SJCRH30 (cell line): ENCODE measurements at regions not wholly inside any gene's neighbourhood (a gene's known extent, or its start where the extent isn't known, plus 50 kb on each side); places are given as distances from the start of the nearest gene placed in this dataset.
"Not testable (repeated sequence)": the region's sequence is repeated elsewhere in the genome, so short reads cannot be mapped to it uniquely, and the experiment has no call there.

Source experiments
- DNase-seq, 2 experiments: peaks; one replicate each; pipeline ENCODE4 v3.0.0-alpha.2; 2015 to 2020
- H3K27ac ChIP-seq: fragments of 250-450 bp; sonication (Bioruptor Pico); 2 replicates; pipeline ENCODE4 v1.5.1; 2020; ENCODE audit warnings: mild to moderate bottlenecking, moderate library complexity
- H3K27me3 ChIP-seq: fragments of 250-450 bp; sonication (Bioruptor Pico); 2 replicates; pipeline ENCODE4 v1.5.1; 2020; ENCODE audit warnings: mild to moderate bottlenecking, moderate library complexity
- H3K36me3 ChIP-seq: fragments of 250-450 bp; sonication (Bioruptor Pico); 2 replicates; pipeline ENCODE4 v1.5.1; 2020; ENCODE audit warnings: mild to moderate bottlenecking, moderate library complexity
- H3K4me1 ChIP-seq: fragments of 250-450 bp; sonication (Bioruptor Pico); 2 replicates; pipeline ENCODE4 v1.5.1; 2020; ENCODE audit warnings: mild to moderate bottlenecking, moderate library complexity
- H3K4me3 ChIP-seq: fragments of 250-450 bp; sonication (Bioruptor Pico); 2 replicates; pipeline ENCODE4 v1.5.1; 2020; ENCODE audit warnings: mild to moderate bottlenecking, moderate library complexity
- H3K9me3 ChIP-seq: fragments of 250-450 bp; sonication (Bioruptor Pico); replicated peaks from 2 replicates; pipeline ENCODE4 v1.5.1; 2020; ENCODE audit warnings: mild to moderate bottlenecking, moderate library complexity

GRCh38 chr1:221878134-221878533 is 136.2 kb upstream of the DUSP10 start:
- H3K4me3 ChIP-seq = no peak overlapping the region
- no peaks in the 10 kb centered on the region; the same call in 1 of the 2 replicates for H3K27me3 ChIP-seq
- no peaks in the 10 kb centered on the region for H3K9me3 ChIP-seq
- no peak overlapping the region for H3K27ac ChIP-seq
- no peaks in the 10 kb centered on the region for H3K36me3 ChIP-seq
- no peaks in the 10 kb centered on the region for H3K4me1 ChIP-seq
- DNase-seq = no peak

GRCh38 chr1:221877311-221877710 is 135.4 kb upstream of the DUSP10 start:
- DNase-seq = no peak
- Histone ChIP-seq H3K4me1 (no peaks in the 10 kb centered on the region), H3K36me3 (no peaks in the 10 kb centered on the region), H3K9me3 (no peaks in the 10 kb centered on the region), H3K27me3 (no peaks in the 10 kb centered on the region; the same call in 1 of the 2 replicates), H3K27ac (no peak overlapping the region), H3K4me3 (no peak overlapping the region)

DNA sequence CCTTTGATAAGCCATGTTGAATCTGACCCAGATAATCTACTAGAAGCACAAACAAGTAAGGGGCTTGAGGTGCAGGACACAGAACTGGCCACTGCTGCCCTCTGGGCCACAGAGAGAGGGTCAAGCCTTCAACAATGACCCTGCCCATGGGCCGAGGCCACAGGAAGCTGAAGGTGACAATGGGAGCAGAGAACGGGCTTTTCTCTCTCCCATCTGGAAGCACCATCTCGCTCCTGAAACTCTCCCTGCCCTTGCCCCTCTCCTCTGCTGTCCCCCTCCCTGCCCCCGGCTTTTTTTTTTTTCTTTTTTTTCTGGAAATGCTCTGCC is 133.1 kb upstream of the DUSP10 start:
- Histone ChIP-seq H3K36me3 (no peaks in the 10 kb centered on the region), H3K27me3 (no peaks in the 10 kb centered on the region; the same call in none of the 2 replicates), H3K9me3 (no peaks in the 10 kb centered on the region), H3K27ac (no peak overlapping the region), H3K4me3 (no peak overlapping the region), H3K4me1 (no peaks in the 10 kb centered on the region)
- DNase-seq = no peak

GRCh38 chr1:221874285-221875003 is 132.6 kb upstream of the DUSP10 start:
- Histone ChIP-seq H3K27ac (no peak overlapping the region), H3K27me3 (no peaks in the 10 kb centered on the region; the same call in none of the 2 replicates), H3K36me3 (no peaks in the 10 kb centered on the region), H3K4me1 (no peaks in the 10 kb centered on the region), H3K4me3 (no peak overlapping the region), H3K9me3 (no peaks in the 10 kb centered on the region)
- no peak for DNase-seq

- Histone ChIP-seq H3K9me3 (no peaks in the 10 kb centered on the region), H3K27me3 (no peaks in the 10 kb centered on the region; the same call in none of the 2 replicates), H3K4me3 (no peak overlapping the region), H3K4me1 (no peaks in the 10 kb centered on the region; the same call in 1 of the 2 replicates), H3K36me3 (no peaks in the 10 kb centered on the region), H3K27ac (no peak overlapping the region)
- DNase-seq = no peak
Measured at GRCh38 chr1:221873673-221874072, 131.8 kb upstream of the DUSP10 start.

- H3K36me3 ChIP-seq = no peaks in the 10 kb centered on the region
- H3K9me3 ChIP-seq = no peaks in the 10 kb centered on the region
- H3K27ac ChIP-seq = no peak overlapping the region
- H3K4me3 ChIP-seq = no peak overlapping the region
- no peaks in the 10 kb centered on the region; the same call in none of the 2 replicates for H3K27me3 ChIP-seq
- no peaks in the 10 kb centered on the region; the same call in 1 of the 2 replicates for H3K4me1 ChIP-seq
- no peak for DNase-seq
Measured at GRCh38 chr1:221871056-221871455, 129.2 kb upstream of the DUSP10 start.

DNA sequence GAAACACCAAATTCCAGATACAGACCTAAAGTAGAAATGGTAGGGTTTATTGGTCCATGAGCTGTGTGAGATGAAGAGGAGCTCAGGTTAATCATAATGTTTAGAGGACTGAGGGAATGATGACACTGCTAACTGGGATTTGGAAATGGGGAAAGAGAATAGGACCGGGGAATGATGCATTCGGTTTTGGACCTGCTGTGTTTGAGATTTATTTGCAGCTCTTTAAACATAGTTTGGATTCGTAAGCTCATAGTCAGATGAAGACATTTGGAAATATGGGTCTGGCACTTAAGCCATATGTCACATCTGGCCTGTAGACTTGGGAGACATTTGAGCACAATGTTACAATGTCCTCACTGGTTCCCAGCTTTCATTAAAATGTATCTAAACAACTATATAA is 127.9 kb upstream of the DUSP10 start:
- Histone ChIP-seq H3K27me3 (no peaks in the 10 kb centered on the region; the same call in 1 of the 2 replicates), H3K9me3 (no peaks in the 10 kb centered on the region), H3K36me3 (no peaks in the 10 kb centered on the region), H3K4me1 (no peaks in the 10 kb centered on the region; the same call in 1 of the 2 replicates), H3K27ac (no peak overlapping the region), H3K4me3 (no peak overlapping the region)
- no peak for DNase-seq

GRCh38 chr1:221868593-221869303 is 126.9 kb upstream of the DUSP10 start:
- H3K4me3 ChIP-seq = no peak overlapping the region
- H3K36me3 ChIP-seq = no peaks in the 10 kb centered on the region
- H3K9me3 ChIP-seq = no peaks in the 10 kb centered on the region
- no peak overlapping the region for H3K27ac ChIP-seq
- no peaks in the 10 kb centered on the region; the same call in 1 of the 2 replicates for H3K27me3 ChIP-seq
- no peak for DNase-seq
- no peaks in the 10 kb centered on the region; the same call in 1 of the 2 replicates for H3K4me1 ChIP-seq

GRCh38 chr1:221867003-221867402 is 125.1 kb upstream of the DUSP10 start:
- Histone ChIP-seq H3K27ac (no peak overlapping the region), H3K36me3 (no peaks in the 10 kb centered on the region), H3K27me3 (peaks cover 2% of the 10 kb centered on the region; the same call in 1 of the 2 replicates), H3K9me3 (no peaks in the 10 kb centered on the region), H3K4me1 (no peaks in the 10 kb centered on the region; the same call in 1 of the 2 replicates), H3K4me3 (no peak overlapping the region)
- DNase-seq = no peak

DNA sequence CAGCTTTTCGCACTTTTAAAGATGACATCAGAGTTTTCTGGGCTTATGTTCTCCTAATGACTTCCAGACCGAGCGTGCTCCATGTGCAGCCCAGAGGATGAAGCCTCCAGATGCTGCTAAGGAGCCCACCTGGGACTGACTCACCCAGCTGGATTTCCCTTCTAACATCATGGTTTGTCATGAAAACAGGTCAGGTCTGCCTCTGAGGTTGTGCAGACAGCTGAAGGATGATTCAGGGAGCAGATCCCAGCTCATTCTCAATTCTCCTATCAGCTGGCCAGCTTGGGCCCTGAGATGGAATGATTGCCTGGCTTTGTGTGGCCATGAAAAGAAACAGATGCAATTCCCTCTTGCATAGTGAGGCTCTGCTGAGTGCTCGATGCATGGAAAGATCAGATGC is 123.9 kb upstream of the DUSP10 start:
- Histone ChIP-seq H3K4me1 (no peaks in the 10 kb centered on the region; the same call in 1 of the 2 replicates), H3K36me3 (no peaks in the 10 kb centered on the region), H3K27me3 (0 out of 2 replicates have a peak, but pooled peaks cover 2% of the 10 kb centered on the region), H3K27ac (no peak overlapping the region), H3K9me3 (no peaks in the 10 kb centered on the region), H3K4me3 (no peak overlapping the region)
- DNase-seq = no peak

DNA sequence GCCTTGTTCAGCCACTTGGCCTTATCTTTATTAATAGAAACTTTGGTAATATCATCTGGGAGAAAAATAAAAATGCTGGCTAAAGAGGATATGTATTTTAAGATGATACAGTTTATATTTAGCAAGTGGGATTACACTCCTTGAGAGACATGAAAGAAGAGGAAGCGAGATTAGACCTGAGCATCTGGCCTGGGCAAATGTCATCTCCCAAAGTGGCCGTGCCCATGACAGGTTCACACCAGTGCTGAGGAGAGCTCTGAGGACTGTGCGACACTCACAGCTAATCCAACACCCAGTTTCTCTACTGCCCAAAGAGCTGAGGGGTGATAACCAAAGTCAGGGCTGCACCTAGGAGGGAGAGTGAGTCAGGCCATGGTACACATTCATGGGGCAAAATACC is 121.7 kb upstream of the DUSP10 start:
- Histone ChIP-seq H3K4me1 (no peaks in the 10 kb centered on the region), H3K27ac (no peak overlapping the region), H3K27me3 (0 out of 2 replicates have a peak, but pooled peaks cover 2% of the 10 kb centered on the region), H3K4me3 (no peak overlapping the region), H3K9me3 (no peaks in the 10 kb centered on the region), H3K36me3 (no peaks in the 10 kb centered on the region)
- DNase-seq = no peak

DNA sequence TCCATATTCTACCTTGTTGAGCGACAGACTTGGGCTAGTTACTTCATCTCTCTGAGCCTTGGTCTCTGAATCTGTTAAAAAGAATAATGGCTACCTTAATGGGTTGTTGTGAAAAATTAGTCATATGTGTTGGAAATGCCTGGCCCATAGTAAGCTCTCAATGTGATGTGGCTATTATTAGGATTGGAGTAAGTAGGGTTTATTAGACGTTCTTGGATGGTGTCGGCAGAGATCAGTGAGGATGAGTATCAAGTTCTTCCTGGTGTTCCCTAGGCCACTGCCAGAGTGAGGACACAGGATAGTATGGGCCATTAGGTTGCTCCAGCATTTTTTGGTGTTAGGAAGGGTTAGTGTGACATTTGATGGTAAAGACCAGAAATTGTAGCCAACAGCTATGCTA is 121.1 kb upstream of the DUSP10 start:
- DNase-seq = no peak
- no peaks in the 10 kb centered on the region for H3K9me3 ChIP-seq
- no peaks in the 10 kb centered on the region for H3K36me3 ChIP-seq
- 0 out of 2 replicates have a peak, but pooled peaks cover 2% of the 10 kb centered on the region for H3K27me3 ChIP-seq
- no peak overlapping the region for H3K27ac ChIP-seq
- H3K4me3 ChIP-seq = no peak overlapping the region
- H3K4me1 ChIP-seq = no peaks in the 10 kb centered on the region

DNA sequence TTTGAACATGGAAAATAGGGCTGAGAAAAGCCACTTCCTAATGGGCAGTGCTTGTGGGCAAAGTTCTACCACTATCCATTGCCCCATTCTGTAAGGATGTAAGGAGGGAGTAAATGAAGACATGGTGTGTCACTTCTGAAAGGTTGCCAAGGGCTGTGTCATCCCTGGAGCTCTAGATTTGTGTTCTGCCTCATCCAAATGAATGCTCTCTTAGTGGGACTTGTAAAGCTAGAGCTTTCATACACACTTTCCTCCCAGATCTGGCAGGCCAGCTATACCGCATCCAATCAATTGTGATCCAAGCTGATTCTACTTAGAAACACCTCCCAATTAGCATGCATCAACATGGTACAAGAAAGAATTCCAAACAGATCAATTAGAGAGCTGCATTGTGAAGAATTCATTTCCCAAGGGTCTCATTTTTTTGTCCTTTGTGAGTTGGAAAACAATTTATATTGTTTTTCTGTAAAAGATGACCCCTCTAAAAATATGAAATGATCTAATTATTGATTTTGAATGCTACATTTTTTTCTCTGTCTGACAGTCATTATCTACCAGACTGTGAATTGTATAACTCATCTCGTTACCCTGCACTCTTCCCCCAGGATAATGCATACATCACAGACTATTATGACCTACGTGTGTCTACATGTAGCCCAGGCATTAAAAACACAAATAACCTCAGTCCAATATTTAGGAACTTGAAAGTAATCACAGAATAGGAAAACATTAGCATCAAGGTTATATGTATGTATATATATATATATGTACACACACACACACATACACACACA is 117.1 kb upstream of the DUSP10 start:
- Histone ChIP-seq H3K4me1 (no peaks in the 10 kb centered on the region), H3K4me3 (no peak overlapping the region), H3K9me3 (no peaks in the 10 kb centered on the region), H3K36me3 (no peaks in the 10 kb centered on the region), H3K27ac (no peak overlapping the region), H3K27me3 (0 out of 2 replicates have a peak, but pooled peaks cover 2% of the 10 kb centered on the region)
- no peak for DNase-seq

- not testable (repeated sequence) for H3K36me3 ChIP-seq, H3K4me3 ChIP-seq, H3K4me1 ChIP-seq, H3K27me3 ChIP-seq, H3K27ac ChIP-seq, H3K9me3 ChIP-seq
- peak in 1 of 2 experiments; percentile 13 for DNase-seq
Measured at GRCh38 chr1:221857094-221857444, 115.2 kb upstream of the DUSP10 start.
